Heart right ventricle (tissue), 16 donors: ENCODE measurements at regions not wholly inside any gene's neighbourhood (a gene's known extent, or its start where the extent isn't known, plus 50 kb on each side); places are given as distances from the start of the nearest gene placed in this dataset.

ENCODE experiments used
- ATAC-seq, 8 donors: fragments of 200-7000 bp; cut with Tn5 transposase; one replicate each; pipeline ENCODE4 v1.9.1; 2020; ENCODE audit warnings: mild to moderate bottlenecking in 8 of 8, moderate library complexity in 8 of 8, moderate number of reproducible peaks in 1 of 8
- DNase-seq, 2 donors: peaks; one replicate each; pipeline ENCODE4 v3.0.0-alpha.2; 2020
- H3K27ac ChIP-seq, 10 donors: fragments of 200-600 bp; sonication (generic) in 2 of 10; one replicate each; pipeline versions ENCODE4 v1.5.0 to v1.8.0; 2020 to 2022; ENCODE audit warnings: mild to moderate bottlenecking in 3 of 10
- H3K27me3 ChIP-seq, 7 donors: fragments of 200-600 bp; one replicate each; pipeline ENCODE4 v1.8.0; 2021 to 2022; ENCODE audit warnings: mild to moderate bottlenecking in 2 of 7
- H3K36me3 ChIP-seq, 9 donors: fragments of 200-600 bp; sonication (generic) in 1 of 9; one replicate each; pipeline versions ENCODE4 v1.5.0 to v1.8.0; 2020 to 2022; ENCODE audit warnings: mild to moderate bottlenecking in 2 of 9
- H3K4me1 ChIP-seq, 9 donors: fragments of 200-600 bp; sonication (generic) in 1 of 9; one replicate each; pipeline versions ENCODE4 v1.5.0 to v1.8.0; 2020 to 2022; ENCODE audit warnings: mild to moderate bottlenecking in 4 of 9
- H3K4me3 ChIP-seq, 10 donors: fragments of 200-600 bp; sonication (generic) in 2 of 10; one replicate each; pipeline versions ENCODE4 v1.5.0 to v1.8.0; 2020 to 2022; ENCODE audit warnings: mild to moderate bottlenecking in 7 of 10, moderate library complexity in 2 of 10
- H3K9me3 ChIP-seq, 11 donors: fragments of 200-600 bp in 10 of 11; sonication (generic) in 2 of 11; one replicate each; pipeline versions ENCODE4 v1.5.0 to v1.8.0; 2013 to 2022; ENCODE audit warnings: mild to moderate bottlenecking in 2 of 11, control low read depth in 1 of 11, moderate library complexity in 1 of 11
- WGBS, 2 donors: extraction: QIAGEN DNeasy Blood & Tissue Kit; methylation state at CpG; one replicate each; pipeline ENCODE4 v1.1.7; 2013; ENCODE audit warnings: inconsistent platforms in 1 of 2; 5-methylcytosine and 5-hydroxymethylcytosine counted together
- intact Hi-C, 10 donors: fragments of 100-400 bp; cut with DNase I; formaldehyde crosslinking; loops; one replicate each; pipeline versions ENCODE4 v1.11.1 to v1.14.2; 2022
- TF ChIP-seq, protein P1 (sequence below), 9 donors: fragments of 200-600 bp; sonication (generic) in 2 of 9; IDR thresholded peaks; one replicate each; pipeline versions ENCODE4 v1.5.0 to v1.8.0; 2021 to 2022; ENCODE audit warnings: antibody characterized with exemption in 9 of 9, mild to moderate bottlenecking in 5 of 9, moderate library complexity in 1 of 9
- donor health status: Arrhythmogenic right ventricular cardiomyopathy.
- donor health status: ischemic (EF 13 %, LVEDD 7.1; RV severe dilation, severe dysfunction).
- donor health status: healthy with polysubstance abuse.
- donor health status: DM: no; HTN: yes; CAD: no.
- donor health status: DM: no; HTN: no; CAD: no.
- donor health status: ischemic (EF 25% LVEDD 6.9; RV normal size, moderate dysfunction).
- donor health status: ischemic (EF 25% LVEDD 5.7; RV mildly dilated, moderate dysfunction).
- donor health status: healthy.
- donor health status: DM: yes; HTN: yes; CAD: no.
- donor health status: Ischemic cardiomyopathy.
- donor health status: ischemic (EF 35%, LVEDD 5.7; RV mildly dilated, moderate dysfunction).
- donor health status: nonischemic (EF 11% LVEDD 7.7; RV severe dilation, severe dysfunction).
- donor health status: DM: yes; HTN: yes; CAD: no.
- donor health status: PGD.
- donor health status: ischemic (EF 29% LVEDD 5.4; RV normal size, mild dysfunction).
- donor health status: nonischemic (EF 23%, LVEDD 6.1; RV moderate dilation, normal function).

- H3K4me3 ChIP-seq: no peak overlapping the region
- TF ChIP-seq, protein P1, sequence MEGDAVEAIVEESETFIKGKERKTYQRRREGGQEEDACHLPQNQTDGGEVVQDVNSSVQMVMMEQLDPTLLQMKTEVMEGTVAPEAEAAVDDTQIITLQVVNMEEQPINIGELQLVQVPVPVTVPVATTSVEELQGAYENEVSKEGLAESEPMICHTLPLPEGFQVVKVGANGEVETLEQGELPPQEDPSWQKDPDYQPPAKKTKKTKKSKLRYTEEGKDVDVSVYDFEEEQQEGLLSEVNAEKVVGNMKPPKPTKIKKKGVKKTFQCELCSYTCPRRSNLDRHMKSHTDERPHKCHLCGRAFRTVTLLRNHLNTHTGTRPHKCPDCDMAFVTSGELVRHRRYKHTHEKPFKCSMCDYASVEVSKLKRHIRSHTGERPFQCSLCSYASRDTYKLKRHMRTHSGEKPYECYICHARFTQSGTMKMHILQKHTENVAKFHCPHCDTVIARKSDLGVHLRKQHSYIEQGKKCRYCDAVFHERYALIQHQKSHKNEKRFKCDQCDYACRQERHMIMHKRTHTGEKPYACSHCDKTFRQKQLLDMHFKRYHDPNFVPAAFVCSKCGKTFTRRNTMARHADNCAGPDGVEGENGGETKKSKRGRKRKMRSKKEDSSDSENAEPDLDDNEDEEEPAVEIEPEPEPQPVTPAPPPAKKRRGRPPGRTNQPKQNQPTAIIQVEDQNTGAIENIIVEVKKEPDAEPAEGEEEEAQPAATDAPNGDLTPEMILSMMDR (IDR thresholded peaks at IDR 0.05): no peak
- H3K27me3 ChIP-seq: no peaks in the 10 kb centered on the region
- H3K4me1 ChIP-seq: no peaks in the 10 kb centered on the region
- ATAC-seq: no peak
- no peak overlapping the region for H3K27ac ChIP-seq
- 65 to 76% methylated on average over 8 of the region's 8 CpGs for WGBS, 2 donors
- intact Hi-C loops: no loop called here
- DNase-seq: no peak
- peaks cover 0 to 1% (median 0%) of the 10 kb centered on the region in 11 donors for H3K9me3 ChIP-seq
- H3K36me3 ChIP-seq: no peaks in the 10 kb centered on the region
Measured at GRCh38 chr5:162410365-162410764, 342.8 kb downstream of the GABRG2 start.

GRCh38 chr5:162429142-162429541 is 361.6 kb downstream of the GABRG2 start:
- no peaks in the 10 kb centered on the region for H3K36me3 ChIP-seq
- intact Hi-C loops: no loop called here
- no peaks in the 10 kb centered on the region for H3K27me3 ChIP-seq
- H3K9me3 ChIP-seq: no peaks in the 10 kb centered on the region
- TF ChIP-seq, protein P1 (IDR thresholded peaks at IDR 0.05): no peak
- DNase-seq (no peak), ATAC-seq (no peak)
- no peaks in the 10 kb centered on the region for H3K4me1 ChIP-seq
- H3K27ac ChIP-seq: no peak overlapping the region
- no peak overlapping the region for H3K4me3 ChIP-seq

DNA sequence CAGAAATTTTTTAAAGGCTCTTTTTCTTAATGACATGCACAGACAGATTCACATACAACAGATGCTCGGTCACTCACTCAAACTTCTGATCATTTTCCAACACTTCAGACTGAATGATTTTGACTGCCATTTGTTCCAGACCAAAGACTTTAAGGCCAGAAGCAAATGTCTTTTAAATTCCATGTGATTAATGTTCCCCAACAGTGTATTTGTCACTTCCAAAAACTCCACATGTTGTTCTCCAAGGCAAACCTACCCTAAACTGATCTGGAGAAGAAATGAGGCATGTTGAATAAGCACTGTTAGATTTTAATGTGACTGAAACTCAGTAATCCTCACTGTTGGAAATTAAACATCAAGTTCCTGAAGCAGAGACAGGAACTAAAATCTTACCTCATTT is 366.7 kb downstream of the GABRG2 start:
- Histone ChIP-seq H3K27ac (no peak overlapping the region), H3K27me3 (no peaks in the 10 kb centered on the region), H3K9me3 (no peaks in the 10 kb centered on the region), H3K4me3 (no peak overlapping the region), H3K4me1 (no peaks in the 10 kb centered on the region), H3K36me3 (no peaks in the 10 kb centered on the region)
- TF ChIP-seq, protein P1 (IDR thresholded peaks at IDR 0.05): no peak
- no peak for DNase-seq
- intact Hi-C loops: no loop called here
- 40 to 49% methylated on average over 1 of the region's 1 CpG for WGBS, 2 donors
- ATAC-seq: no peak

GRCh38 chr5:162436055-162436454 is 368.5 kb downstream of the GABRG2 start:
- H3K9me3 ChIP-seq: no peaks in the 10 kb centered on the region
- ATAC-seq (no peak), DNase-seq (no peak)
- H3K27me3 ChIP-seq: no peaks in the 10 kb centered on the region
- TF ChIP-seq, protein P1 (IDR thresholded peaks at IDR 0.05): no peak
- intact Hi-C loops: no loop called here
- 83 to 86% methylated on average over 2 of the region's 2 CpGs for WGBS, 2 donors
- no peaks in the 10 kb centered on the region for H3K36me3 ChIP-seq
- H3K4me3 ChIP-seq: no peak overlapping the region
- H3K27ac ChIP-seq: no peak overlapping the region
- no peaks in the 10 kb centered on the region for H3K4me1 ChIP-seq
